Endothelial cell of hepatic sinusoid (primary cell): ENCODE measurements at regions not wholly inside any gene's neighbourhood (a gene's known extent, or its start where the extent isn't known, plus 50 kb on each side); places are given as distances from the start of the nearest gene placed in this dataset.
"Not testable (repeated sequence)": the region's sequence is repeated elsewhere in the genome, so short reads cannot be mapped to it uniquely, and the experiment has no call there.

ENCODE experiments used
- in situ Hi-C: cut with HindIII; loops from 2 replicates; pipeline ENCODE4 v1.10.0; 2017; ENCODE audit warnings: low sequenced_read_pairs

DNA sequence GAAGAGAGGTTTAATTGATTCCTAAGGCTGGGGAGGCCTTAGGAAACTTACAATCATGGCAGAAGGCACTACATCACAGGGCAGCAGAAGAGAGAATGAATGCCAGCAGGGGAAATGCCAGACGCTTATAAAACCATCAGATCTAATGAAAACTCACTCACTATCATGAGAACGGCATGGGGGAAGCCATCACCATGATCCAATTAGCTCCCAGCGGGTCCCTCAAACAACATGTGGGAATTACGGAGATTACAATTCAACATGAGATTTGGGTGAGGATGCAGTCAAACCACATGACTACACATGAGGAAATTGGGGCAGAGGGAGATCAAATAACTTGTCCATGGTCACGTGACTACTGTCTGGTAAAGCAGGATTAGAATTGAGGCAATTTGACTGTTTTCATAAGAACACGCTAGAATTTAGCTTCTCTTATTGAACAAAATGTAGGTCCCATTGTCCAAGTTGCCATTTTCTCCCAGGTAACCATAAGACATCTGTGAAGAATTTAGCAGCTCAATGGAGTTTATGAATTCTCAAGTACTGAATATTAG lies 445.1 kb upstream of the CDH20 start:
- in situ Hi-C loops = no loop called here

DNA sequence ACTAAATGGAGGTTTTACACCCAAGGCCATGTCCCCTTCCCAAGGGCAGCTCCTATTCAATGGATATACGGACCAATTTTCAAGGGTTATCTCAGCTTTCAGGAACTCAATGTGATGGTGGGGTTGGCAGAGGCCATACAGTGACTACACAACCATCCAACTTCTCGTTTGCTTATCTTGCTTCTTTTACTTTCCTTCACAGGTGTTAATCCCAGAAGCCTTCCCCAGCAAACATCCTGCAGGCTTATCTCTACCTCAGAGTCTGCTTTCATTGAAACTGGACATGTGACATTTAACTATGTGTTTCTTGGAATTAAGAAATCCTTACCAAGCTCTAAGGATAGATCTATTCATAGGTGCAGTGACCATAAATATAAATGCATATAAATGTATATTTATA lies 443.8 kb upstream of the CDH20 start:
- in situ Hi-C loops = no loop called here

DNA sequence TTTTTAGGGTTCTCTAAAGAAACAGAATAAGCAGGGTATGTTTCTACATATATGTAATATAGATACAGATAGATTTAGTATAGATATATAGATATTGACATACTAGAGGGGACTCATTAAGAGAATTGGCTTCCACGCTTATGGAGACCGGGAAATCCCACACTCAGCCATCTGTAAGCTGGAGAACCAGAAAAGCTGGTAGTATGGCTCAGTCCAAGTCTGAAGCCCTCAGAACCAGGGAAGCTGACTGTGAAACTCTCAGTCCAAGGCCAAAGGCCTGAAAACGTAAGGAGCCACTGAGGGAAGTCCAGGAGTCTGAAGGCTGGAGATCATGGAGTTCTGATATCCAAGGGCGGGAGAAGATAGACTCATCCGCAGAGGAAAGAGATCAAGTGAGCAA lies 441.3 kb upstream of the CDH20 start:
- in situ Hi-C loops = no loop called here

DNA sequence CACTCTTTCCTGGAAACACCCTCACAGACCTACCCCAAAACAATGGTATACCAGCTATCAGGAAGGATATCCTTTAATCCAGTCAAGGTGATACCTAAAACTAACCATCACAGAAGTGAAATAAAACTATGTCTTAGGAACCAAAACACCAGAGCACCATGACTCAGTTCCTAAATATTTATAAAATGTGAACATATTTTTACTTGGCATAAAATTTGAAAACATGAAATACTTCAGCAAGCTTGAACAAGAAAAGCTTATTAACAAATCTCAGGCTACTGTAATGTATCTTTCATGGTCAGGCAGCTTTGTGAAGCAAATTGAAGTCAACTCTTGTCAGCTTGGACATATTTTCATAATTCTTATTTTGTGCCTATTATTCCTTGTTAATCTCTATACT lies 440.8 kb upstream of the CDH20 start:
- in situ Hi-C loops = no loop called here

DNA sequence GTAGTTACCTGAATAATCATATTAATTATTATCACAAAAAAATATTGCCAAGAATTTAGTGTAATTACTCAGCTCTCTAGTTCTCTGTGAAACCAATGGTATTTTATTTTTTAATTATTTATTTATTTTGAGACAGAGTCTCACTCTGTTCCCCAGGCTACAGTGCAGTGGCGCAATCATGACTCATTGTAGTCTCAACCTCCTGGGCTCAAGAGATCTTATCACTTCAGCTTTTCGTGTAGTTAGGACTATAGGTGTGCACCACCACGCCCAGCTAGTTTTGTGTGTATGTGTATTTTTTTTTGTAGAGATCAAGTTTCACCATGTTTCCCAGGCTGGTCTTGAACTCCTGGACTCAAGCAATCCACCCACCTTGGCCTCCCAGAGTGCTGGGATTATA lies 440.4 kb upstream of the CDH20 start:
- in situ Hi-C loops = no loop called here

DNA sequence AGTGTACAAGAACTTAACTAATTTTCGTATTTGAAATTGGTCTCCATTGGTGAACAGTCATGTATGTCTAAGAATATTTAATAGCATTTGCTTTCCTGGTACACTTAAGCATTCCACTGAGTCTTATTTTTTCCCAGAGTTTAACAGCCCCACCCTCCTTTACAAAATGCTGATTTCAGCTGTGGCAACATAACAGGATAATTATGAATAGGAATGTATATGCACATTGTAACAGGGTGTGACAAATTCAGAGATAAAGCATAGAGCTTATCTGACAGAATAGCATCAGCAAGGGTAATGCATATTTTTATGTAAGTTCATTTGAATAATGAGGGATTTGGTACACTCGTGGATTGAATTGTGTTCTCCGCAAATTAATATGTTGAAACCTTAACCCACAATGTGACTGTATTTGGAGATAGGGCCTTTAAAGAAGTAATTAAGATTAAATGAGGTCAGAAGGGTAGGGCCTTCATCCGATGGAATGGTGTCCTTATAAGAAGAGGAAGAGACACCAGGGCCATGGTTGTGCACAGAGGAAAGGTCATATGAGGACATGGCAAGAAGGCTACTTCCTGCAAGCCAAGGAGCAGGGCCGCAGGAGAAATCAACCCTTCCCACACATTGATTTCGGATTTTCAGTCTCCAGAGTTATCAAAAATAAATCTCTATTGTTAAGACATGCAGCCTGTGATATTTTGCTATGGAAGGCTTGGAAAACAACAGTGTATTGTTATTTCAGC lies 439.7 kb upstream of the CDH20 start:
- in situ Hi-C loops = no loop called here

DNA sequence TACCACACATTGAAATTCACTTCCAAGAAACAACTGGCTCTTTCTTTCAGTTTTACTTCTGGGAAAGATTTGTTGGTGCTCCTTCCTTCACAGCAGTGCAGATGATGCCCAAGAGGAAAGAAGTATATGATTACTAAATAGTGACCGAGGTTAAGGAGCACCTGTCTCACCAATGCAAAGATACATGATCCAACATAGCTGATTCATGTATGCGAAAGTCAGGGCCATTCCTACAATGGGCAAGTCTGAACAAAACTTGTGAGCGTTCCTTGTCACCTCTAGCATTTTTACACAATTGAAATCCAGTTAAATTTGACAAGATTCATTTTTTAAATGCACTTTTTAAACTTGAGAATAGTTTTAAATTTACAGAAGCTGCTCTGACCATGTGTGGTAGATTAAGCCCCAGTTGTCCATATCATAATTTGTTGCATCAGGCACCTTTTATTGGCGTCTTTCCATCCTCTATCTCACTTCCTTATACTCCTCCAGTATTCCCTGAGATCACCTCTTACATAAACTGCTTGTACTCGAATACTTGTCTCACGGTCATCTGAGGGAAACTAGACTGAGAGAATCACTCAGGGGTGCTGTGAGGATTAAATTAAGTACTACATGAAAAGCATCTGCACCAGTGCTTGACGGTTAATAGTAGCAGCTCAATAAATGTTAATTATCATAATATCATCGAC lies 438.8 kb upstream of the CDH20 start:
- in situ Hi-C loops = no loop called here

DNA sequence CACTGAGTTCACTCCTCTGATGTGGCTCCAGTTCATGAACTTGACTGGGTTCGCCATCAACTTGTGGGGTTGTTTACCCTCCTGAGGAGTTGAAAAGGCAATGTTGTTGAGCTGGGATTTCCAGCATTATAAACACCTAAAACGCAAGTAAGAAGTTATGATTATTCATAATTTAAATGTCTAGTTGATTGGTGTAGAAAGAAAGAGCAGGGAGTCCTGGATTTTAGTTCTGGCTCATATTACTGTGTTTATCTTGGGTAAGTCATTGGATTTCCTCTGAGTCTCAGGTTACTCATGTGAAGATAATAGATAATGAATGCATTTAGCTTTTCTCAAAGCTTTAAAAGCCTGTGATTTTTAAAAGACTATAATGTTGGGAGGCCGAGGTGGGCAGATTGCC lies 438.0 kb upstream of the CDH20 start:
- in situ Hi-C loops = no loop called here

DNA sequence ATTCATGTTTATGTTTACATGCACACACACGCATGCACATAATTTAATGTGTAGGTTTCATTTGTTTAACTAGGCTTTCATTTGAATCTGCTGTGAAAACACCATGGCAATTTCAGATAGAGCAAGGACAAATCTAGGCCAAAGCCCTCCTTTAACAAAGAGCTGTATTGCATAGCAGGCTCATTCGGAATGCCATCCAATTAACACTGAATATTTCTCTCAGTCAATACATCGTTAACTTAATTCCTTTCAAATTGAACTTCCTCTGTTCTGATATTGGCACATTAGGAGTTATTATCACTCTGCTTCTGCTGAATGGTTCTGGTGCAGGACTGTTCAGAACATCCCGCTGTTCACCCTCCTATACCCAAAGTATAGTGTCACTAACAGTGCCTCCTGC lies 435.1 kb upstream of the CDH20 start:
- in situ Hi-C loops = no loop called here

DNA sequence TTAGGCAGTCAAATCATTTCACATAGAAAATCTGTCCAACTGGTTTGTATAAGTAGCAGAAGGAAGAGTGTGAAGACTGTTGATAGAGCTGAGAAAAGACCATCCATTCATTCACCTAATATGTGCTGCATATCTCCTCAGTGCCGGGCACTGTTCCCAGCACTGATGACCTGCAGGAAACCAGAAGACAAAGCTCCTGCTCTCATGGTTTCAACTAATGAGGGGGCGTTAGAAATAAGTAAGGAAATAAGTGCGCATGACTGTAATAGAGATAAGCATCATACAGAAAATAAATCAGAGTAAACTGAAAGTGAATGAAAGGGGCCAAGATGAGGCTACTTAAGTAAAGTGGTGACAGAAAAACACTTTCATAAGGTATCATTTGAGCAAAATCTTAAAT lies 427.5 kb upstream of the CDH20 start:
- in situ Hi-C loops = no loop called here

DNA sequence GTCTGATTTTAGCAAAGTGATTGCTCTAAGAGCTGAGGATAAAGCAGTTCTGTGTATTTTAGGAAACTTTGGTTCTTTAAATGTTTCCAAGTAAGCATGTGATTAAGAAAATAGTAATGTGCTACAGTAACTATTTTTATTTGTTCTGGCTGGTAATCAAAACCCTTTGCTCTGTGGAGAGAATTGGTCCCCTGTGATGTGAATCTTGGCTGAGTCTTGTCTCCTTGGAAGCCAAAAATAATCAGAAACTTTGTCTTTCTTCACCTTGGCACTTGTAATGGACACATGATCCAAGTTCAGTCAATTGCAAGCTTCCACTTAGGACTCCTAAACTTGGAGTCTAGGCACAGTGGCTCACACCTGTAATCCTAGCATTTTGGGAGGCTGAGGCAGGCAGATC lies 422.7 kb upstream of the CDH20 start:
- in situ Hi-C loops = no loop called here

DNA sequence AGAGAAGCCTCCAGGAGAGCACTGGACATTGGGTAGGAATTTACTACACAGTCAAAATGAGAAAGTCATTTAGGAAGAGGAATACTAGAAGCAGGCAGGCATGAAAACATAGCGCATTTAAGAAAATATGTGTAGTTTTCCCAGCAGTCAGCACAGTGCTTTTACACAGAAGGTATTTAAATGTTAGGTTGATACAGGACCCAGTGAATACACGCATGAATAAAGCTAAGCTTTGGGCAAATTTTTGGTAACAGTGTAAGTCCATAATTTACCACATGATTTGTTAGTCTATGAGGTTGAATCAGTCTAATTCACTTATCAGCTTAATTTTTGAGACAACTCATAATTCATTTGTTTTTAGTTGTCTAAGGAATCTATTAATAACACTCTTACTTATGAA lies 421.7 kb upstream of the CDH20 start:
- in situ Hi-C loops = no loop called here

DNA sequence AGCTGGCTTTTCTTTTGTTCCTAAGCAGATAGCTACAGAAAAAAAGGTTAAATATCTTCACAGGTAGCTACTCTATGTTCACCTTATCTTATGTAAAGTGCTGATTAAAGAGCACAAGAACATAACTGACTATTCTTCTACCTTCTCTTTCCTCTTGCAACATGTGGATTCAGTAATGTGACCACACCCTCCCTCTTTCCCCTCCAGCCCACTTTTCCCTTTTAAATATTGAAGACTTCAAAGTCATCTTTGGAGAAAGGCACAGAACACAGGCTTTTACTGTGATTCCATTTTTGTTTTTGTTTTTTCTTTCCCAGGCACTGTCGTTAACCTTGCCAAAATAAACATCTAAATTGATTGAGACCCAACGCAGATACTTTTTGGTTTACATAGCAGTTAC lies 418.1 kb upstream of the CDH20 start:
- in situ Hi-C loops = no loop called here

DNA sequence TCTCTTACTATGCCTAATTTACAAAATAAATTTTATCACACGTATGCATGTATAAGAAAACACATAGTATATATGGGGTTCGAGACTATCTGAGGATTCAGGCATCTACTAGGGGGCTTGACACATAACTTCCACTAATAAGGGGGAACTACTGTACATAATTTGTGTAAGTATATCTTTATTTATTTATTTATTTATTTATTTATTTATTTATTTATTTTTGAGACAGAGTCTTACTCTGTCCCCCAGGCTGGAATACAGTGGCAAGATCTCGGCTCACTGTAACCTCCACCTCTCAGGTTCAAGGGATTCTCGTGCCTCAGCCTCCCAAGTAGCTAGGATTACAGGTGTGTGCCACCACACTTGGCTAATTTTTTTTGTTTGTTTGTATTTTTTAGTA lies 414.4 kb upstream of the CDH20 start:
- in situ Hi-C loops = not testable (repeated sequence)

DNA sequence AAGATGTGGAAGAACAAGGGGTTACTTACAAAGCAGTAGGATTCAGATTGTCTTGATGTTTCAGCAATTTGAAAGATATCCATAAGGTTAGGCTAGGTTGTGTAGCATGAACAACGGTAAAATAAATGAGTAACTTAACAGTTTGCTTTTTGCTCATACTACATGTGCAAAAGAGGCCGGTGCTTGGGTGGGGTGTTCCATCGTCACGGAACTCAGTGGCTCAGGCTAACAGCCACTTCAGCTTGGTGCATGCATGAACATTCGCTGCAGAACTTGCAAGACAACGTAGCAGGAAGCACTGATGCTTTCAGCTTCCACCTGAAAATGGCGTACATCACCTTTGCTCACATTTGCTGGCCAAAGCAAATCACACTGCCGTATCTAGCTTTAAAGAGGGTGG lies 407.3 kb upstream of the CDH20 start:
- in situ Hi-C loops = no loop called here

DNA sequence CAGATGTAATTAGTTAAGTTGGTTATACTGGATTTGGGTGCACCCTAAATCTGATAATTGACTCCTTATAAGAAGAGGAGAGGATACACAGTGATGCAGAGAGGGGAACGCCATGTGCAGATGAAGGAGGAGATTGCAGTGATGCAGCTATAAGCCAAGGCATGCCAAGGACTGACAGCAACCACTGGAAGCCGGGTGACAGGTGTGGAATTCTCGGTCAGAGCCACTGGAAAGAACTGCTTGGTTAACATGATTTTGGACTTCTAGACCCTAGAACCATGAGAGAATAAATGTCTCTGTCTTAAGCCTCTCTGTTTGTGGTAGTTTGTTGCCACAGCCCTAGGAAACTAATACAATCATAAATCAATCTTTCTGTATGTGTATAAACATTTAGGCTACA lies 403.3 kb upstream of the CDH20 start:
- in situ Hi-C loops = no loop called here

DNA sequence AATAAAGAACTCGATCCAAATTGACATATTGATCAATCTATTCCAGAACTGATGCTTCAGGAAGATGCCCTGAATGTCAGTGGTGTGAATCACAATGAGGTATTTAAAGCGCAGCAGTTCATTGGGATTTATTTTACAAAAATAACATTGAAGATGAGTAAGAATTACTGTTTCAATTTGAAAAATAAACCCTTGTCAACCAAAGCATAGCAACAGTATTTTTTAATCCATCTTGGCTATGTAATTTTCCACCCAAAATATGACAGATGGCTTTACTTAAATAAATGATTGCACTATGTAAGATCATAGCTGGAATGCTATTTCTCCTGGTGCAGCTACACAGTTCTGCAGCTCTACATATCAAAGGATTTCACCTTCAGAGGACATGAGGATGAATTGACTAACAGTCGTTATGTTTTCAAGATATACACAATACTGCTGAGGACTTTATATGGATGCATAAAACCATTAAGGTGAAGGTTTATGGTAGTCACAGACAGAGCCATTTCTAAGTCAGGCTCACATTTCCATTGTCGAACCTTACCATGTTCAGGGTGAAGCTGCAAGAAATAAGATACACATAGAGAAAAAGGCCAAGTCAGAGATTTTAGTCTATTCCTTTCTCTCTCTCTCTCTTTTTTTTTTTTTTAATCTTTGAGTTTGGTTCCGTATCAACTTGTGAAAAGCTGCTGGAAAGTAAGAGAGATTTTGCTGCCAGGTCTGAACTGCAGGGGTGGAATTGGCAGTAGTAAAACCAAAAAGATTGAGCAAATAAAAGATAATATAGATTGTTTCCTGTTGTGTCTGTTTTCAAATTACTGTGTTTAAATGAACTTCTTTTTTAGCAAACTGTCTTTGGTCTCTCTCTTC lies 398.0 kb upstream of the CDH20 start:
- in situ Hi-C loops = no loop called here

DNA sequence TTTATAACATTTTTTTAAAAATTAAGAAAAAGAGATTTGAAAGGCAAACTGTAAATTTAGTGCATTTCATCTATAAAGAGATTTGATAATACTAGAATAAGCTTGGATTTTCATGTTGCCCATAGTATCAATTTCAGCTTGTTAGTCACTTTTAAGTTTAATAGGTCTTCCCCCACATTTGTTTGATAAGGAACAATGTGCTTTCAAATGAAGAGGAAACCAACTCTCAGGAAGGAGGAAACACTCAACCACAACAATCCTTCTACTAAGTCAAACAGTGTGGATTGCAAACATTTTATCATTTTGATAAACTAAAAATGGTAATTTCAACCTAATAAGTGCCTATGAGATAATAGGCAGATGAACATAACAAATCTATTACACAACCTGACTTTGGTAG lies 397.1 kb upstream of the CDH20 start:
- in situ Hi-C loops = no loop called here

DNA sequence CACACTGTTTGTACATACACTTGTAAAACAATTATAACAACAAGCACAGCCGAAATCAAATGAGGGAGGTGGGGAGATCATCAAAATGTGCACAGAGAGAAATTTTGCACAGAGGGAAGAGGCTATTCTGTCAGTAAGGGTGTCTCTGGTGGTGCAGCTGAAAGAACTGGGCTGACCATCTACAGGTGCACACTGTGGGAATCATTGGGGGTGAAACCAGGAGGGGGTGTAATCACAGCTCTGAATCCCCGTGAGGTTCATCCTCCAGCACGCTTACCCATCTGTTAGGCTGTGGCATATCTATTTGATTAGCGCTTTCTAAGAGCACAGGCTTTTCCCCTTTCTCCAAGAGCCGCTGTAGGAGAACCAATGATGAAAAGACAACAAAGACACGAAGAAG lies 389.9 kb upstream of the CDH20 start:
- in situ Hi-C loops = no loop called here

DNA sequence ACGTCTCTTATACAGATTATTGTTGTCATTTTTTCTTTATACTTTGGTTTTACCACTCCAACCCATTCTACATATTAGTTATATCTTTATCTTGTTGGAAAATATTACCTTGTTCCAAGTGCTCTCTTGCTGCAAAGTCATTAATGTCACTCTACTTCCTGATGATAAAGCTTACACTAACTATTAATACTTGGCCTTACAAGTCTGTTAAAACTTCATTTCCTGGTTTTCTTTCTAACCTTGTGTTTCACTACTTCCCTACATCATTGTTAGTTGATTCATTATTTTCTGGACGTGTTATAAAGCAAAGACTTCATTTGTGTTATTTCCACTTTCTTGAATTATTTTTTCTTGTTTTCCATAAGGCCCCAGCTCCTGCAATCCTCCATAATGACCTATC lies 382.6 kb upstream of the CDH20 start:
- in situ Hi-C loops = no loop called here

DNA sequence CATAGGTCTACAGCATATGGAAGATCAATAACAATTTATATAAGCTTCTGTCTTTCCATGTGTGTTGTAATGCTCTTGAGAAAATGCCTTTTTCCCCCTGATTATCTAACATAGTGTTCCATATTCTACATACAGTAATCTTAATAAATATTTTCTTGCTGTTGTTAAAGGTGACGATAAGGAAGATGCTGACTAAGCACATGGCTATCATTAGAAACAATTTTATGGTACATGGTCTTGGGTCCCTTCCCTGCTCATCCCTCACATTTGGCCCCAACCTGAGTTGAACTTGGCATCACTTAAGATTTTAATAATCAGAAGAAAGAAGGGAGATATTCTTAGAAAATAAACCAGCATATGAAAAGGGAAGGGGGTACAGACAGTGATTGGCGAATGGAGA lies 382.1 kb upstream of the CDH20 start:
- in situ Hi-C loops = no loop called here

DNA sequence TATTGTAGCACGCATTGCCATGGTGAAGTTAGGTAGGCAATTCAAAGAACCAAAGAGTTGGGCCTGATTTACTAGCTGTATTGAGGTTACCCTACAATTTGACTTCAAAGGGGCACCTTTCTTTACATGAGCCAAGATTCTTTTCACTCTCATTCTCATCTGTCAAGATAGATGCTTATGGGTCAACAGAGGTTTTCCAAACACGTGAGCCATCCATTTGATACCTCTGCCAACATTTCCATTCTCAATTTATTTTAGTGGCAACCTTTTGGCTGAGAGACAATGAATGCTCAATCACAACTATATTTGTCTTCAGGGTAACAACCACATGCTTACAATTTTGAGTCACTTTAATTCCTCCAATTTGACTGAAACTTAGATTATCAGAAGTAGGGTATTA lies 370.6 kb upstream of the CDH20 start:
- in situ Hi-C loops = loop anchor here (5.0 kb wide), 1 partner anchor 100 kb away; no protein-coding TSS in a partner anchor
